Activated T-helper 17 cell treated with anti-CD3 and anti-CD28 coated beads, Interleukin-2, amount 50 U/mL, for 72 hours (primary cell): ENCODE measurements at regions not wholly inside any gene's neighbourhood (a gene's known extent, or its start where the extent isn't known, plus 50 kb on each side); places are given as distances from the start of the nearest gene placed in this dataset.

Experiments
- ATAC-seq: fragments of 150-1000 bp; cut with Tn5 transposase; replicated peaks from 2 replicates; pipeline ENCODE4 v1.10.0; 2021; ENCODE audit warnings: mild to moderate bottlenecking, moderate library complexity
- H3K27ac Mint-ChIP-seq: one replicate; pipeline ENCODE4 v1.8.0; 2022; ENCODE audit warnings: mixed read lengths
- H3K27me3 Mint-ChIP-seq: one replicate; pipeline ENCODE4 v1.8.0; 2022; ENCODE audit warnings: mixed read lengths
- H3K36me3 Mint-ChIP-seq: one replicate; pipeline ENCODE4 v1.8.0; 2022; ENCODE audit warnings: low read depth, mild to moderate bottlenecking, mixed read lengths
- H3K4me1 Mint-ChIP-seq: one replicate; pipeline ENCODE4 v1.8.0; 2022; ENCODE audit warnings: mixed read lengths
- H3K4me3 Mint-ChIP-seq: one replicate; pipeline ENCODE4 v1.8.0; 2022; ENCODE audit warnings: mild to moderate bottlenecking, mixed read lengths
- H3K9me3 Mint-ChIP-seq: one replicate; pipeline ENCODE4 v1.8.0; 2022; ENCODE audit warnings: mixed read lengths

DNA sequence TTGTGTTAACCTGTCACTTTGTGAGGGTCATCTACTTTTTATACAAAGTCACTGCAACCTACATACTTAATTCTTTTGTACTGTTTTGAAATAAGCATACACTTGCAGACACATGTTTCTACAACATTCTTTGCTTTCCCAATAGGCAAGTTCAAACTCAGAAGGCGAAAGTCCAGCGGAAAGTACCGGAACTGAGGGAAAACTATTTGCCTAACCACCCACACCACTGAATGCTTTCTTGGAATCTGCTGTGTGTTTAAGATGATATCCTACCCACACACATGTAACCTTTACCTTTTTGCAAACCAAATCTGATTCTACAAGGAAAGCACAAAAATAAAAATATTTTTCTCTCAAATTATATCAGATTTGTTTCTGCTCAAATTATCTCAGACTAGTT lies 139.4 kb upstream of the AGR3 start:
- Mint-ChIP-seq H3K27me3 (no peaks in the 10 kb centered on the region), H3K27ac (no peak overlapping the region), H3K4me3 (no peak overlapping the region), H3K36me3 (no peaks in the 10 kb centered on the region), H3K4me1 (peaks cover 12% of the 10 kb centered on the region), H3K9me3 (no peaks in the 10 kb centered on the region)
- ATAC-seq = no peak

DNA sequence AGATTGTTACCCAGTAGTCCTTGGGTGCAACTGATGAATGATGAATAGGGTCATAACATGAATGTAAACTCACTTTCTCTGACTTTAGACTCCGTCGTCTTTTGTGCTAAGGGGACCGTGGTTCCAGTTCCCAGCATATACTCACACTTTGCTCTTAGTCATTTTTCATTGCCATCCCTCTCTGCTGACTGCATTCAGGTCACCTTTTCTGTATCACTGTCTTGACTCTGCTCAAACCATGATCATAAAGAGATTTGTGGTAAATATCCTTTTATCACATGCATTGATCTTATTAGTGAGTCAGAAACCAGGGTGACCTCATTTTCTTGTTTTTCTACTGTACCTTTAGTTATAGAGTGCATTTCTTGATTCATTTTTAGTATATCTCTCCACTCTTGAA lies 141.1 kb upstream of the AGR3 start:
- no peaks in the 10 kb centered on the region for H3K9me3 Mint-ChIP-seq
- peak; percentile 99 for ATAC-seq
- peaks cover 12% of the 10 kb centered on the region for H3K4me1 Mint-ChIP-seq
- H3K27me3 Mint-ChIP-seq = no peaks in the 10 kb centered on the region
- H3K36me3 Mint-ChIP-seq = no peaks in the 10 kb centered on the region
- H3K4me3 Mint-ChIP-seq = peak overlapping the region; percentile 43
- H3K27ac Mint-ChIP-seq = peak overlapping the region; percentile 15

DNA sequence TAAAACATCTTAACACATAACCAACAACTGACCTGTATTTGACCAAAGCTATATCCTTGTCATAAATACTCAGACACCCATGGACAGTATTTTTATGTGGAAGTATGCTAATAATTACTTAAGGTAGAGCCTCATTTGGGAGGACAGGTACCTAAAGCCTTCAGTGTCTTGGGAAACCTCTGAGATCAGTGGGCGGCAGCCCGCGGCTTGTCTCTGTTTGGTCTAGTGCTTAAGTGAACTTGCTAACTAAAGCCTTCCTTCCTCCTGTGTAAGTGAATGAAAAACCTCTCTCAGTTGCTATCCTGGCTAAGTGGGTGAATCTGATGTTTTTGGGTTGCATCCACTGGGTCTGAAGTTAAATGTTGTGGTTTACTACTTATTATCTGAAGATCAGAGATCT lies 144.5 kb upstream of the AGR3 start:
- no peaks in the 10 kb centered on the region for H3K36me3 Mint-ChIP-seq
- no peaks in the 10 kb centered on the region for H3K27me3 Mint-ChIP-seq
- H3K4me1 Mint-ChIP-seq = peaks cover 18% of the 10 kb centered on the region
- no peak overlapping the region for H3K27ac Mint-ChIP-seq
- ATAC-seq = no peak
- no peak overlapping the region for H3K4me3 Mint-ChIP-seq
- no peaks in the 10 kb centered on the region for H3K9me3 Mint-ChIP-seq

DNA sequence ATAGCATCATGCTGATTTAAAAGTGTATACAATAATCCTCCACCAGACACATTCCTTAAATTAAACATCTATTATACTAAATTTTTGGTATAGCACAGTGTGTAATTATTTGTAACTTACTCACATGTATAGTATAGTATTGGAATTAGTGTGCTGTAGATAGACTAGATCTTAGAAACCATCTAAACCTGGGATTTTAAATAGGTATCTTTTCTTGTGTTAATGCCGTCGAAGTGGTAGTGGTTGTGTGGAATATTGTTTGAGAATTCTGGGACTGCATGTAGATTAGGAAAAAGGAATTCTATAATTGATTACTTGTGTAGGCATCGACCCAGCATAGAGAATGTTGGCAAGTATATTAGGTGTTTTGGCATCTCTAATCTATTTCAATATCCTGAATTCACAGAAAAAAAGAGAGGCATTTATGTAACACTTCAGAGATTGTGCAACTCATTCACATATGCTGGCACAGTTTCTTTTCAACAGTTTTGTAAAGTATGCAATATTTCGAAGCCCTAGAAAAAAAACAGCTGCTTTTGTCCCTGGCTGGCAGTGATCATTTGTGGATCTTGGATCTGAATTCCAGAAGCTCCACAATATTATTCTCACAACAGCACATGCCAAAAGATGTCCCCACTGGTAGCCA lies 145.5 kb upstream of the AGR3 start:
- Mint-ChIP-seq H3K36me3 (no peaks in the 10 kb centered on the region), H3K4me1 (peaks cover 22% of the 10 kb centered on the region), H3K27me3 (no peaks in the 10 kb centered on the region), H3K27ac (no peak overlapping the region), H3K9me3 (no peaks in the 10 kb centered on the region), H3K4me3 (no peak overlapping the region)
- no peak for ATAC-seq

DNA sequence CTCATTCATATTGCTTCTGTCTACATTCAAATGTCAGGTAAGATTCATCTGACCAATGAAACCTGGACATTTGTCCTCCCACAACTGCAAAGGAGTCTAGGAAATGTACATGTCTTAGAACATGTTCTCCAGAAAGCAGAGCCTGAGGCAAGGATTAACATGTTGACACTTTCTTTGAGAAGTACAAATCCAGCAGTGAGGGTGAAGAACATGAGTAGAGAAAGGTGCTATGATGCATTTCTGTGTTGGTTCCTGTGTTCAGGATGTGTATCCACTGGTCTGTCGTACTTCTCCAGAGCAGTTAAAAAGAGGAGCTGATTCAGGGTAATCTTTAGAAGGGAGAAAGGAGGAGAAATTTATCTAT lies 146.0 kb upstream of the AGR3 start:
- no peaks in the 10 kb centered on the region for H3K9me3 Mint-ChIP-seq
- no peak for ATAC-seq
- no peaks in the 10 kb centered on the region for H3K27me3 Mint-ChIP-seq
- H3K4me1 Mint-ChIP-seq = peaks cover 17% of the 10 kb centered on the region
- no peak overlapping the region for H3K27ac Mint-ChIP-seq
- no peaks in the 10 kb centered on the region for H3K36me3 Mint-ChIP-seq
- H3K4me3 Mint-ChIP-seq = peak overlapping the region; percentile 6

DNA sequence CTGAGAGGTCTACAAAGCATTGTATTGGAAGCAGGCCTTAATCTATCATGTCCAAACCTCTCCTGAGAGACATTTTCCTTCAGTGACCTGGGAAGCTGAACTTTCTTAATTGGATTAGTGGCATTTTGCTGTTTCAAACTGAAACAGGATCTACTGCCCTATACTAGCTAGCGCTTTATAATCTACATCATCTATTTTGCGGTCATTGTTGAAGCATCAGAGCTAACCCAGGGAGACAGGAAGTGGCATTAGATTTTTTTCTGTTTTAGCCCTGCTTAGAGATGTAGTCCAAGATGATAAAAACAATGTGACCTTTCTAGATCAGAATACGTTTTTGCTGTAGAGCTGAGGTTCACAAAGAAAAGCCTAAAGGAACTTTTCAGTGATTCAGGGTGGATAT lies 147.4 kb upstream of the AGR3 start:
- Mint-ChIP-seq H3K4me3 (peak overlapping the region; percentile 25), H3K27ac (no peak overlapping the region), H3K27me3 (no peaks in the 10 kb centered on the region), H3K36me3 (no peaks in the 10 kb centered on the region), H3K4me1 (peaks cover 16% of the 10 kb centered on the region), H3K9me3 (no peaks in the 10 kb centered on the region)
- ATAC-seq = peak; percentile 80

DNA sequence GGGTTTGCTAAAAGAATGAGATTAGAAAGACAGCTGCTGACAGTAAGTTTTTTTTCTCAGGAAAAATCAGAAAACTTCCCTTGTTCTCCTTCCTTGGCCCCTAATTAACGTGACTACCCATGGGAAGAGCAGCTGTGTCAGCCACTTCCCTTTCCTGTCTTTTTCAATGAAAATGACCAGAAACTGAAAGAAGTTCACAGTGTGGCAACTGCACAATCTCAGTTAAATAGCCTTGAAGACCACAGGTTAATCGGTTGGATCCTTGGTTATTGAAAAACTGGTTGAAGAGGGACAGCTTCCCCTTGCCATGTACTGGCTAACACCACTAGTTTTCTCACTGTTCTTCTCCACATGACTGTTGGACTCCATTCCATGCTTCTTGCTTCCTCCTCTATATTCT lies 148.8 kb upstream of the AGR3 start:
- Mint-ChIP-seq H3K27me3 (no peaks in the 10 kb centered on the region), H3K36me3 (no peaks in the 10 kb centered on the region), H3K9me3 (no peaks in the 10 kb centered on the region), H3K4me3 (peak overlapping the region; percentile 25), H3K4me1 (peaks cover 16% of the 10 kb centered on the region), H3K27ac (peak overlapping the region; percentile 49)
- no peak for ATAC-seq

DNA sequence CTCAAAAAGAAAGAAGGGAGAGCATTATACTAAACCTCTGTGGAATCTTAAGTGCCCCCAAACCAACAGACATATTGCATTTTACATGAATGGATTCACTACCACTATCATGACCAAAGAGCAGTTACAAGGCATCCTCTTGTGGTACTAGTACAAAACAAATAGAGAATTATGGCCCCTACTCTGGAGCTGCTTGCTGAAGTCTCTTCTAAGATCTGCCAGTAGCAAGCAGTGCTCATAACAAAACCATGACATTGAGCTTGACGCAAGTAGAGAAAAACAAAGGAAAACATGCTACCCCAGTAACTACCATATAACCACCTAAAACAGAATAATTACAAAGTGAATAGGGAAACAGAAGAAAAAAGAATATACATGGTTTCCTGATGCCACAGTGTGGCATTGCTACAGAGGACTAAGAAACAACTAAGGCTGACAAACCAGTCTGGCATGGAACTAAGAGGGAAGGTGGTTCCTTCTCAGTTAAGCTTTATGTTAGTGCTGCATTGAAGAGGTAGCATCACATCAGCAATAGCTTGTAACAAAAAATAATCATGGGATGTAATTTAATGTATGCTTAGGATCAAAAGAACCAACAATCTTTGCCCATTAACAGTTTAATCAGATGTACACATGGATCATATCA lies 150.2 kb upstream of the AGR3 start:
- Mint-ChIP-seq H3K9me3 (no peaks in the 10 kb centered on the region), H3K36me3 (no peaks in the 10 kb centered on the region), H3K27ac (peak overlapping the region; percentile 59), H3K27me3 (no peaks in the 10 kb centered on the region), H3K4me1 (peaks cover 16% of the 10 kb centered on the region), H3K4me3 (peak overlapping the region; percentile 33)
- peak; percentile 79 for ATAC-seq

DNA sequence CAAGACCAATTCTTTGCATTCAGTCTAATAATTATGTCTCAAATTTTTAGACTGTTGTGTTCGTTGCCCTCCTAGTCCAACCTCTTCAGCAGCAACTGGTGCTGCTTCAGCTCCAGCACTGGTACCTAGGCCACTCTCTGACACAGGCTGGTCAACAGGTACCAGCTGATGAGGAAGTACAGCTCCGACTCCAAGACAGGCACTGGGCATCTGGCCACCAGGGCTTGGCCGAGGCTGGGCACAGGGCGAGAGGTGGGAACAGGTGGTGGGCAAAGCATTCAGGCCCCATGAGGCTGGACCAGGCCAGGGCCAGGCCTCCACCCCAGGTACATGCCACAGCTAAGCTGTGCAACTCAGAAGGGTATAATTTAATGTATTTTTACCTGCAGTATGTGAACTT lies 151.5 kb upstream of the AGR3 start:
- H3K4me1 Mint-ChIP-seq = peaks cover 16% of the 10 kb centered on the region

DNA sequence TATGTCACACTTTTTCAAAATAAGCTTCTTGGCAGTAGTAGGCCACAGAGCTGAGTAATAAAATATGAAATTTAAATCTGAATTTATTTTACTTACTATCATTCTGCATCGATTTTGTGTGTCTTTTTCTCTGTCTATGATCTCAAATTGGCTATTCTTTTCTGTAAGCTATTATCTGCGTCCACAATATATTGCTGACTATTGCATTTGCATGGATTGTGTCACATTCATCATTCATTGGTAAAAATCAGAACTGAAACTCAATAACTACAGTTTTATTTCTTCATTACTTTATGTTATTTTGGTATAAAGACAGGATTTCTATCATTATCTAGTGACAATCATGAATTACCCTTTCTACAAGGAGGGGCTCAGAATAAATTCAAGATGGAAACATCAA lies 154.8 kb upstream of the AGR3 start:
- ATAC-seq = no peak
- no peak overlapping the region for H3K4me3 Mint-ChIP-seq

More for the DNA sequence above, 151.5 kb upstream of the AGR3 start:
- no peaks in the 10 kb centered on the region for H3K36me3 Mint-ChIP-seq
- no peaks in the 10 kb centered on the region for H3K9me3 Mint-ChIP-seq
- H3K27ac Mint-ChIP-seq = no peak overlapping the region
- no peak for ATAC-seq
- no peak overlapping the region for H3K4me3 Mint-ChIP-seq
- H3K27me3 Mint-ChIP-seq = no peaks in the 10 kb centered on the region

DNA sequence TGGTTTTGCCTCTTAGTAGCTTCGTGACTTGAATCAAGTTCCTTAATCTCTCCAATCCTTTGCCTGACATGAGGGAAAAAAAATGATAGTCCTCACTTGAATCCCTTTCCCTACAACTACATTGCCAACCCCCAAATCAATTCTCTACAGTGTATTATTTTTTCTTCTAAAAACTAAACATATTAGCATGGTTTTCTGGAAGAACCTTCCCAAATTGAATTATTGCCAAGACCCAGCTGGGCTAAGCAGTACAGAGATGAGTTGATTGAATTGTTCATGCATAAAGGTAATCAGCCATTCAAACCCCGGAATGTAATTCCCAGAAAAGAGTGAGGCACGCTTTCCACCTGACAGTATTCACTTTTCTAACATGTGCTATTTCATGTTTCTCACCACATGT lies 155.6 kb upstream of the AGR3 start:
- H3K27ac Mint-ChIP-seq = no peak overlapping the region
- no peaks in the 10 kb centered on the region for H3K27me3 Mint-ChIP-seq
- H3K4me1 Mint-ChIP-seq = peaks cover 10% of the 10 kb centered on the region
- no peaks in the 10 kb centered on the region for H3K36me3 Mint-ChIP-seq
- peak; percentile 18 for ATAC-seq
- H3K9me3 Mint-ChIP-seq = no peaks in the 10 kb centered on the region
- H3K4me3 Mint-ChIP-seq = no peak overlapping the region

More for the DNA sequence above, 154.8 kb upstream of the AGR3 start:
- no peak overlapping the region for H3K27ac Mint-ChIP-seq
- no peaks in the 10 kb centered on the region for H3K27me3 Mint-ChIP-seq
- H3K36me3 Mint-ChIP-seq = no peaks in the 10 kb centered on the region
- peaks cover 16% of the 10 kb centered on the region for H3K4me1 Mint-ChIP-seq
- no peaks in the 10 kb centered on the region for H3K9me3 Mint-ChIP-seq

DNA sequence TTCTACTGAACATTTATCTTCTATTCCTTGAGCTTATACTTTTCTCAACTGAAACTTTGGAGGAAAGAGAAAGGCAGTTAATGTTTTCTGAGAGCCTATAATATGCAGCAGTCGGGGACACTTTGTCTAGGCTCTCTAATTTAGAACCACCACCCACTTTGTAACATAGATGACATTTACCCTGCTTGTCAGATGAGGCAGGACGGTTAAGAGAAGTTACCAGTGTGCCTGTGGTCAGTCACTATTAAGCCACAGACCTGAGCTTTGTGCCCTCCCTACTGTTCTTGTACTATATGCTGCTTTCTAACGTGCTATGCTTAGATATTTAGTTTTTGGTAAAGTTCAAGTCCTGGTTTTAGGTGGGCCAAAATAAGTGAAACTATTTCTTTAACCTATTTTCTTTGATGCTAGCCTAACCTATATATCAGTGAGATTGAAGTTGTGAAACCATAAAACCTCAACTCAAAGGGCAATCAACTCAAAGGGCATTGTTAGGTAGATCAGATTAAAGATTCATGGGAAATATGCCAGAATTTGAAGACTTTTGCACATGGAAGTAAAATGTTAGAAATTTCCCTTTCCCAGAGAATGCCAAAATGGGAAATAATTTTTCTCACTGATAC lies 156.5 kb upstream of the AGR3 start:
- H3K27me3 Mint-ChIP-seq = no peaks in the 10 kb centered on the region
- no peak overlapping the region for H3K27ac Mint-ChIP-seq
- H3K4me3 Mint-ChIP-seq = peak overlapping the region; percentile 14
- ATAC-seq = peak; percentile 25
- no peaks in the 10 kb centered on the region for H3K9me3 Mint-ChIP-seq
- no peaks in the 10 kb centered on the region for H3K36me3 Mint-ChIP-seq
- peaks cover 14% of the 10 kb centered on the region for H3K4me1 Mint-ChIP-seq

DNA sequence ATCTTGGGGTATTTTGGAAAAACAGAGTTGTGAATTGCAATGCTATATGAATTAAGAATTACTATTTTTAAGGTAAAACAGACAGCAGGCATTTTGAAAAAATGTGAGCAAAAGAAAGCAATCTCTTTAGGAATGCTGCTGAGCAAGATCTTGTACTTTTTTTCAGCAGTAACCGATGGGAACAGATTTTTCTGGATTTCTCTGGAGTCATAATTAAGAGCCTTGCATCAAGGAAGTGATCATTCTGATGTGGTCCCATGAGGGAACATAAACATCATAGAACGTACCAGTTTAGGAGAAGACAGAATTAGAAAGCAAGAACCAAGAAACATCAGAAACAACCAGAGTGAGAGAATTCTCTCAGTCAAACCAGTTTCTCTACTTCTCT lies 157.0 kb upstream of the AGR3 start:
- no peak for ATAC-seq
- Mint-ChIP-seq H3K27ac (no peak overlapping the region), H3K9me3 (no peaks in the 10 kb centered on the region), H3K4me1 (peaks cover 19% of the 10 kb centered on the region), H3K4me3 (peak overlapping the region; percentile 14), H3K27me3 (no peaks in the 10 kb centered on the region), H3K36me3 (no peaks in the 10 kb centered on the region)

DNA sequence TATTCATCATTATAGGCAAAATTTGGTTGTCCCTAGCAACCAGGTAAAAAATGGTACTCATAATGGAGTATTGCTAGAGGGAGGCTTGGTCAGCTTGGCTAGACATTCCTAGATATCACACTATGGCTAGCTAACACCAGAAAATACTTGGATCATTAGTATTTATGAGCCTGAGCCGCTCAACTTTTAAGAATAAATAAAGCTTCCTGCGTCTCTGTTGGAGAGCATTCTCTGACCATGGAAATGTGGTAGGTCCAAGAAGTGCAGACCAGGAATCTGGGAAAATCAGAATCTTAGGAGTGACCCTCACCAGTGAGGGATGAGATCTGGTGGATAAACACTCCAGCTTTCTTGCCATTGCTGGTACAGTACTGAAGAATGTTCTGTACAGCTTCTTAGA lies 157.6 kb upstream of the AGR3 start:
- no peaks in the 10 kb centered on the region for H3K27me3 Mint-ChIP-seq
- peaks cover 23% of the 10 kb centered on the region for H3K4me1 Mint-ChIP-seq
- no peaks in the 10 kb centered on the region for H3K9me3 Mint-ChIP-seq

DNA sequence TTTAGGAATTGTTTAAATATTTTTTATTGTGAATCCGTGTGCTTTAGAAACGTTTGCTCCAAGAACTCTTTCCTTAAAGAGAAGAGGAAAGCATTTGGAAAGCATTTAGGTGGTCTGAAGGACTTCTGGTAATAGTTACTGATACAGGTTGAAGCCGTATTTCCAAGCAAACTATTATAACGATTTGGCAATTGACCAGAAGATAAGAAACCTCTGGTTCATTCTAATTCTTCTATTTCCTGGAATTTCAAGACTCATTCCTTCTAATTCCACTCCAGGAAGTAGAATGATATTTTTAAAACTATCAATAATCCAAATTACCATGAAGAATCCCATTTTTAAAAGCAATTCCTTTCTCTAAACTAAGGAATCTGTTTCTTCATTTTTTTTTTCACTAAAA lies 158.9 kb upstream of the AGR3 start:
- no peaks in the 10 kb centered on the region for H3K36me3 Mint-ChIP-seq
- H3K9me3 Mint-ChIP-seq = no peaks in the 10 kb centered on the region
- H3K4me3 Mint-ChIP-seq = no peak overlapping the region
- no peaks in the 10 kb centered on the region for H3K27me3 Mint-ChIP-seq
- no peak for ATAC-seq
- H3K27ac Mint-ChIP-seq = peak overlapping the region; percentile 62
- peaks cover 28% of the 10 kb centered on the region for H3K4me1 Mint-ChIP-seq

More for the DNA sequence above, 157.6 kb upstream of the AGR3 start:
- Mint-ChIP-seq H3K4me3 (no peak overlapping the region), H3K36me3 (no peaks in the 10 kb centered on the region), H3K27ac (no peak overlapping the region)
- ATAC-seq = no peak
